ENCODE measurements at regions not wholly inside any gene's neighbourhood (a gene's known extent, or its start where the extent isn't known, plus 50 kb on each side); places are given as distances from the start of the nearest gene placed in this dataset.
"Not testable (repeated sequence)": the region's sequence is repeated elsewhere in the genome, so short reads cannot be mapped to it uniquely, and the experiment has no call there.

DNA sequence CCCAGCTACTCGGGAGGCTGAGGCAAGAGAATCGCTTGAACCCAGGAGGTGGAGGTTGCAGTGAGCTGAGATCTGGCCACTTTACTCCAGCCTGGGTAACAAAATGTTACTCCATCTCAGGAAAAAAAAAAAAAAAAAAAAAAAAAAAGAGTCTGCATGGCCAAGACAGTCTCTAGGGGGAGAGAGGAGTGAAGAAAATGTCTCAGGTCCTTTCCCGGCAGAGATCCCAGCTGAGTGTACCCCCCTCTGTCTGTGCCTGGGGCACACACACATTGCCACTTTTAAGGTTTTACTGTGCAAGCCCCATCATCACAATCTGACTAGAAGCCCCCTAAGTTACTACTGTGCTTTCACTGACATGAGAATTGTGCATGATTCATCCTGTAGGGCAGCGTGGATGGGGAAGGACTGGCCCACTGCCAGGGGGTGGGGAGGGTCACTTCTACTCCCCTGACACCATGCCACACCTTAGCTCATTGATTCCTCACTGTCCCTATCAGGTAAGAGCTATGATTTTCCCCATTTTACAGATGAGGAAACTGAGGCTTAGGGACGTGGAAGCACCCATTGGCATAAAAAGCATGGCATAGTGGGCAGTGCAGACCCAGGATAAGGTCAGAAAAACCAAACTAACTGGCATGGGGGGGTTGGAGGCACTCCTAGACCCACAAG, 102.3 kb upstream of the LARP1 start:
- no peak for DNase-seq

DNA sequence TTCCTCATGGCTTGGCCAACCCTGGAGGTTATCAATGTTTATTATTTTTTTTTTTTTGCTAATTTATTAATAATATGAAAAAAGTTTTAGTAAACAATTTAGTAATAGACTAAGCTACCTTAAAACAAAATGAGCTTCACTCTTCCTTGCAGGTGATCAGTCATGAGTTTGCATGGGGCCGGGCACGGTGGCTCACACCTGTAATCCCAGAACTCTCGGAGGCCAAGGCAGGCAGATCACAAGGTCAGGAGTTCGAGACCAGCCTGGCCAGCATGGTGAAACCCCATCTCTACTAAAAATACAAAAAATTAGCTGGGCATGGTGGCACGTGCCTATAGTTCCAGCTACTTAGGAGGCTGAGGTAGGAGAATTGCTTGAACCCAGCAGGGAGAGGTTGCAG, 103.4 kb upstream of the LARP1 start:
- not testable (repeated sequence) for DNase-seq

DNA sequence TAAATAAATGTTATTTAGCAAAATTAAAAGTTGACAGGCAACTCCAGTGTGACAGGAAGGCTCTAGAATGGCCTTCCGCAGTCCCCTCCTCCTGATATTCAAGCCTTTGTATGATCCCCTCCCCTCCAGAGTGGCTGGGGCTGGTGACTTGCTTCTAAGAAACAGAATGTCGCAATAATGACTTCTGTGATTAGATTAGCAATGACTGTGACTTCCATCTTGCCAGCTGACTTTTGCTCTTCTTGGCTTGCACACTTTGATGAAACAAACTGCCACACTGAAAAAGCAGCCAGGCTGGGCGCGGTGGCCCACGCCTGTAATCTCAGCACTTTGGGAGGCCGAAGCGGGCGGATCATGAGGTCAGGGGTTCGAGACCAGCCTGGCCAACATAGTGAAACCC, 106.5 kb upstream of the LARP1 start:
- DNase-seq = no peak

DNA sequence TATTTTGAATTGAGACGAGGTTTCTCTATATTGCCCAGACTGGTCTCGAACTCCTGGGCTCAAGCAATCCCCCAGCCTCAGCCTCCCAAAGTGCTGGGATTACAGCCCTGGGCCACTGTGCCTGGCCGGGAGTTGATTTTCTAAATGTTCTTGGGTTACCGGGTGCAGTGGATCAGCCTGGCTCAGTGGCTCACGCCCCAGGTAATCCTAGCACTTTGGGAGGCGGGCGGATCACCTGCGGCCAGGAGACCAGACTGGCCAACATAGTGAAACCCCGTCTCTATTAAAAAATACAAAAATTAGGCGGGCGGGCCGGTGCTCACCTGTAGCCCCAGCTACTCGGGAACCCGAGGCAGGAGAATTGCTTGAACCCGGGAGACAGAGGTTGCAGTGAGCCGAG, 106.9 kb upstream of the LARP1 start:
- no peak for DNase-seq

DNA sequence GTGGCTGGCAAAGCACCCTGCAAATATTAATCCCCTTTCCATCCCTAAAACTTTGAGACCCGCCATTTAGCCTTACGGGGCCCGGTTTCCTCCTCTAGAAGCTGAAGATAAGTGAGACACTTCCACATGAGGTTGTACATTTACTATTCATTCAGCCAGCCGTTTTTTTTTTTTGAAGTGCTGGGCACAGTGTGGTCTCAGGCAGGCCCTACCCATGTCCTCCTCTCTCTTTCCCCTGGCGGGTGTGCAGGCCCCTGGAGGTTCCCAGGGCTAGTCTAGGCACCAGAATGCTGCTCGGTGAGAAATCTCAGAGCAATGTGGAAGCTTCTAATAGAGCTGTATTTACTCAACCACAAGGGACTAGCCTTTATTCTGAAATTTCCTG, 107.4 kb upstream of the LARP1 start:
- DNase-seq = no peak

DNA sequence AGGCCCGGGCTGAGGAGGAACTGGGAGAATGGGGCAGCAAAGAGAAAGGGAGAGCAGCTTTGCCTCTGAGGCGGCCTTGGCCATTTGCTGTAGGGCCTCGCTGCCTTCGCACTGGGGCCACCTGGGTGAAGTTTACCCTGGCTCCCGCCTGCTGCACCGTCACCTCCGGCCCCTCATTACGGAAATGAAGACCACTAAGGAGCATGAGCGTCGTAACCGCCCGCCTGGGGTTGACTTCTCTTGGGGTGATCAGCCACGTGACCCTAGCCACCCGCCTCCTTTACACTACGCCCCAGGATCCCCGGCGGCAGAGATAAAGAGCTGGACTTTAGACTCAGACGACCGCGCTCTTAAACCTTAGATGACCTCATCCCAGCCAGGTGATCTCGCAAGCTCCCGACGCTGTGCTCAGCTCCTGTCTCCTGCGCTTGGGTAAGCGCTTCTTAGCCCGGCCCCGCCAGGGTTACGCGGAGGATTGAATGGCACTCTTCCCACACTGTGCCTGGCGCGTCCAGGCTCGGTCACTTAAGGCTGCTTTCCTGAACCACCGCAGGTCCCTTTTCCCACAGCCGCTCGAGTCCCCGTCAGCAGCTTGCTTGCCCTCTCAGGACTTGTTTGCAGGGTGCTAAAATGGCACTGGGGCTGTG, 107.9 kb upstream of the LARP1 start:
- DNase-seq = peak; percentile 44

DNA sequence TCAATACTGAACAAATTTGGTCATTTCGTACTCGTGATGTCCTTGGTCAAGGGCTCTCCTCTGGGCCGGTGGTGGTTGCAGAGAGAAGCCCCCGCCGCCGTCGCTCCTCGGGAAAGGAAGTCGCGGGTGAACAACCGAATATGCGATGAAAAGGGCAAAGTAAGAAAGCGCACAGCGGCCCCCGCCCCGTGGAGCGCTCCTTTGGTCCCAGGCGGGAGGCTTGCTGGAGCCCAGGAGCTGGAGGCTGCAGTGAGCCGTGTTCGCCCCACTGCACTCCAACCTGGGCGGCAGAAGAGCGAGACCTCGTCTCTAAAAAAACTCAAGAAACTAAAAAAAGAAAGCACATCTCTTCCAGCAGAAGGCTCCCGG, 108.4 kb upstream of the LARP1 start:
- no peak for DNase-seq

DNA sequence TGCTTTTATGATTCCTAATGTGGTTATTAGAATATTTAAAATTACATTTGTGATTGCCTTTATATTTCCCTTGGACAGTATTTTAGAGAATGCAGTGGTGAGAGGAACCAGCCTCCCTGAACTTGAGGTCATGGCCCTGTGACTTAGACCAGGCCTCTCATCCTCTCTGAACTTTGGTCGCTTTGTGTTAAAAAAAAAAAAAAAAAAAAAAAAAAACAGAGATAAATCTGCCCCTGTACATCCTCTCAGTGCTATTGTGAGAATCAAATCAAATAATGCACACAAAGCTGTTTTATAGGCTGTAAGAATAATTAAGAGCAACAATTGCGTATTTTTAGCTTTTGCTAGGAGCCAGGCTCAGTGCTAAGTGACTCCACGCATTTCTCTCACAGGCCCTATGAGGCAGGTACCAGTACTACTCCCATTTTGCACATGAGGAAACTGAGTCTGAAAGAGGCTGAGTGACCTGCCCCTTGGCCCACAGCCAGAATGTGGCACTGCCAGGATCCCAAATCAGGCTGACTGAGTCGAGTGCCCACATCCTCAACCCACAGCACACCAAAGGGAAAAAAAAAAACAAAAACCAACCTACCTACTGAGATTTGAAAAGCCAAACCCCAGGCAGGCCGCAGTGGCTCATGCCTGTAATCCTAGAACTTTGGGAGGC, 110.3 kb upstream of the LARP1 start:
- DNase-seq = no peak

DNA sequence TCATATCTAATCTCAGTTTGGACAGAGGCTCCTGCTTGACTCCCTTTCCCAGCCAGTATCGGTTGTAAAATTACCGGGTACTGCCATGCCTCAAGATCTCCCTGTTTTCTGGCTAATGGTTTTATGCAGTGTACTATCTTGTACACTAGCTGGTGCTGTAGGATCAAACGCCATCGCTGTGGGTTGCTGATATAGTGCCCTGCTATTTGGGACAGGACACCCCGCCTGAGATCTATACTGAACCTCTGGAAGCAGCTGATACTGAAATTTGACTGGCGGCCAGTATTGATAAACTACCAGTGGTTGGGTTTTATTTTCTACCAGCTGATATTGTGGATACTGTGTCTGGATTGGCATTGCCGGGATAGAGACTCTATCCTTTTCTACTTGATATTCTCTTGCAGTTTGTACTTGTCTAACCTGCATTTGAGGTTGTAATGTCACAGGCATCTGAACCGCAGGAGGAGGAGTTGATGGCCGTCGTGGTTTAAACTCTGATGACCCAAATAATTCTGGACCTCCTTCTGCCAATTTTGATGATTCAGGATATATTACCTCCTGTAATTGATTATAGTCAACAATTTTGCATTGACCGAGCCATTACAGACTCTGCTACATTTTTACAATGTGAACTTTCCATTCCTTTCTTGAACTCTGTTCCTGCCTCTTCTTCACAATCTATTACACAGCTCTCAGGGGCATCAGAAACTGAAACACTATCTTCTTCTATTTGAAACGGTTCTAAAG, 112.5 kb upstream of the LARP1 start:
- DNase-seq = peak; percentile 42

DNA sequence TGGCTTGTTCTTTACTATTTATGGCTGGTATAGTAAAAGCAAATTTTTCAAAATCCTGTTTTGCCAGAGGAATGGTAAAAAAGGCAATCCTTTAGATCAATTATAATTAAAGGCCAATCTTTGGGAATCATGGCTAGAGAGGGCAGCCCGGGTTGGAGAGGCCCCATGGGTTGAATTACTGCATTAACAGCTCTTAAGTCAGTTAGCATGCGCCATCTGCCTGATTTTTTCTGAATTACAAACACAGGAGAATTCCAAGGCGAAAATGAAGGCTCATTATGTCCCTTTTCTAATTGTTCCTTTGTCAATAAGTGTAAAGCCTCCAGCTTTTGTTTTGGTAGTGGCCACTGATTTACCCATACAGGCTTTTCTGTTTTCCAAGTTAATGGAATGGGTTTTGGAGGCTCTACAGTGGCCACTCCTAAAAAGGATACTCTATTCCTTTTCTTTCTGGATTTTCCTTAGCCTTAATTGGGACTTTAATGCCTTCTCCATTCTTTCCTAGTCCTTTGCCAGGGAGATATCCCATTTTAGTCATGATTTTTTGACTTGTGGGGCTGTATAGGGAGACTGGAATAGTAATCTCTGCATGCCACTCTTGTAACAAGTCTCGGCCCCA, 114.9 kb upstream of the LARP1 start:
- peak; percentile 44 for DNase-seq

DNA sequence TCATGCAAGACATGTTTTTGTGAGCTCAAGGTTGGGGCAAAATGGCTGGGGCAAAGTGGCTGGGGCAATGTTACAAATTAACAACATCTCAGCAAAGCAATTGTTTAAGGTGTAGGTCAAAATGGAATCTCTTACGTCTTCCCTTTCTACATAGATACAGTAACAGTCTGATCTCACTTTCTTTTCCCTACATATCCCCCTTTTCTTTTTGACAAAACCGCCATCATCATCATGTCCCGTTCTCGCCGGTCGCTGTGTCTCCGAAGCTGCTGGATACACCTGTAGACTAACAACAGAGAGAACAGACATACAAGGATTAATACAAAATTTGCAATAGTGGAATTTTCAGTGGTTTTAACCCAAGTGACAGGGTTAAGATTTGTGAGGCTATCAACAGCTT, 118.4 kb upstream of the LARP1 start:
- not testable (repeated sequence) for DNase-seq

DNA sequence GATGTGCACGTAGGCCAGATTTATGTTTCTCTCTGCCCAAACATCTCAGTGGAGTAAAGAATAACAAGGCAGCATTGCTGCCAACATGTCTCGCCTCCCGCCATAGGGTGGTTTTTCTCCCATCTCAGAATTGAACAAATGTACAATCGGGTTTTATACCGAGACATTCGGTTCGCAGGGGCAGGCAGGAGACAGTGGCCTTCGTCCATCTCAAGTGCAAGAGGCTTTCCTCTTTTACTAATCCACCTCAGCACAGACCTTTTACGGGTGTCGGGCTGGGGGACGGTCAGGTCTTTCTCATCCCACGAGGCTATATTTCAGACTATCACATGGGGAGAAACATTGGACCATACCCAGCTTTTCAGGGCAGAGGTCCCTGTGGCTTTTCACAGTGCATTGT, 118.9 kb upstream of the LARP1 start:
- not testable (repeated sequence) for DNase-seq

DNA sequence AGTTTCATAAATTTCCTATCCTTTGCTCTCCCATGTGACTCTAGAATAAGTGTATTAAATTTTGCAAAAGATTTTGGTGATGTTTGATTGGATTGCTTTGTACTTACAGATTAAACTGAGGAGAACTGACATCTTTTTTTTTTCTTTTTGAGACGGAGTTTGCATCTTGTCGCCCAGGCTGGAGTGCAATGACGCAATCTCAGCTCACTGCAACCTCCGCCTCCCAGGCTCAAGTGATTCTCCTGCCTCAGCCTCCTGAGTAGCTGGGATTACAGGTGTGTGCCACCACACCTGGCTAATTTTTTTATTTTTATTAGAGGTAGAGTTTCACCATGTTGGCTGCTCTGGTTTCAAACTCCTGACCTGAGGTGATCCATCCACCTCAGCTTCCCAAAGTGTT, 121.4 kb upstream of the LARP1 start:
- not testable (repeated sequence) for DNase-seq

DNA sequence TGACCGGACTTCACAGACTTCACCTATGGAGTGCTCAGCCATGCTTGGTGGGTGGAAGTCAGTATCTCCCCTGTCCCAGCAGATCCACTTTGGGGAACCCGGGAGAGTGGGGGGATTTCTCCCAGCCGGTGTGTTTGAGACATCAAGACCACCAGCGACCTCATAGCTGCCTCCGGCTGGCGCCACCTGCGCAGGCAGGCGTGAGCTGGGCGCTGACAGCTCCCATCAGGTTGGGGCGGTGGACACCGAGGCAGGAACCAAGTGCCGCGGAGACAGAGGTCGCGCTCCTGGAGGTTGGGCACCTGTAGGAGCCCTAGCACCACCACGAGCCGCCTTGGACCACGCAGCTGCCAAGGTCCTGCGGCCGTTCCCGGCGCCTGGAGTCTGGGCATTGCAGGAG, 124.0 kb upstream of the LARP1 start:
- DNase-seq = no peak

DNA sequence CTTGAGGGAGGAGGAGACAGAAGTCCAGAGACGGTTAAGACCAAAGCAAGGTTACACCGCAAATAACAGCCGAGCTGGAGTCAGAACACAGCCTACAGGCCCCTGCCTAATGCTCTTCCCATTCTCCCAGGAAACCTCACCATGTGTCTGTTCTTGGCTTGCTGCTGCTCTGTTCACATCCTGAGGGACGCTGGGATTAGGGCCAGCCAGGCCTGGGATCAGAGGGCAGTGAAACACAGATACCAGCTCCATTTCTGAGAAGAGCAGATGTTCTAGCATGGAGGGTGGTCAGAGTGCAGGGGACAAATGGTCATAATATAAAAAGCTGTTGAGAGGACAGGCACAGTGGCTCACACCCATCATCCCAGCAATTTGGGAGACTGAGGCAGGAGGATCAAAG, 124.8 kb upstream of the LARP1 start:
- DNase-seq = no peak

DNA sequence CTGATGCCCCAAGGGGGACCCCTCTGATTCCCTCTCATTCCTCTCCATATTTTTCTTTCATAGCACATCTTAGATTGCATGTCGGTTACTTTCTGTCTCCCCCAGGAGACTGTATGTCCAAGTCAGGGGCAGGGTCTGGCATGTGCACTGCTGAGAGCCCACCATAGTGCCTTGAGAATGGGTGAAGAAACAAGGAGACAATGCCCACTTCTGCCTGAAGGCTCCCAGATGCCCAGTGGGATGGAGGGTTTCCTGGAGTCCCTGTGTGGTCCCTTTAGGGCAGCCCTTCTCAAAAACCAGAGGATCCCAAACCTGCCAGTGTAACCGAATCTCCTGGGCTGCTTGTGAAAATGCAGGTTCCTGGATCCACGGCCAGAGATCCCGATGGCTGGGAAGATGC, 126.5 kb upstream of the LARP1 start:
- DNase-seq = no peak

DNA sequence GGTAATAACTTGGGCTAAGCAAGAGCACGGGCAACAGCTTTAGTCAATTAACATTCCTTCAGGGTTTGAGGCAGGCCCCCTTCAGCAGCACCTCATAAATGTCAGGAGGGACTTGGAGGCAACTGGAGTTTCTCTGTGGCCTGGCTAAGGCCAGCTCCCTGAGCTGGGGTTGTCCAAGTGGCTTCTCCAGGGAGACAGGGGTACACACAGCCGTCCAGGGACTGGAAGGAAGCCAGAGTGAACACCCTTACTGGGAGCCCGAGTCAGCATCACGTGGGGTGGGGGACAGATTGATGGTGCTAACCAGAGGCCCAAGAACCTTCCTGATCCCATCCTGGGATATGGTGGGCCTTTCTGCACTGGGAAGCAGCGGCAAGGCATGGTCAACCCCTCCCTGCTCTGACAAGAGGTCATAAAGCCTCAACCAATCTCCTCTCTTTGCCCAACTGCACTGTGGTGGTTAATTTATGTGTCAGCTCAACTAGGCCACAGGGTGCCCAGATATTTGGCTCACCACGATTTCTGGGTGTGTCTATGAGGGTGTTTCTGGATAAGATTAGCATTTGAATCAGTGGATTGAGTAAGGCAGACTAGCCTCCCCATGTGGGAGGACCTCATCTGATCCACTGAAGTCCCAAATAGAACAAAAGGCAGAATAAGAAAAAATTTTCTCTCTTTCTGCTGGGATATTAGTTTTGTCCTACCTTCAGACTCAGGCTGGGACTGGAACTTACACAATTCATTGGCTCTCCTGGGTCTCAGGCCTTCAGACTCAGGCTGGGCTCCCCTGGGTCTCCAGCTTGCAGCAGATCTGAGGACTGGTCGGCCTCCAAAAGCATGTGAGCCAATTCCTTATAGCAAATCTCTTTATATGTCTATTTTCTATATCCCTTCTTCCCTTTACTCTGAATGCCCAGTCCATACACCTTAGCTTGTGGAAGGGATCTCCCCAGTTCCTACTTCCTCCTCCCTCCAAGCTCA, 127.2 kb upstream of the LARP1 start:
- DNase-seq = no peak

DNA sequence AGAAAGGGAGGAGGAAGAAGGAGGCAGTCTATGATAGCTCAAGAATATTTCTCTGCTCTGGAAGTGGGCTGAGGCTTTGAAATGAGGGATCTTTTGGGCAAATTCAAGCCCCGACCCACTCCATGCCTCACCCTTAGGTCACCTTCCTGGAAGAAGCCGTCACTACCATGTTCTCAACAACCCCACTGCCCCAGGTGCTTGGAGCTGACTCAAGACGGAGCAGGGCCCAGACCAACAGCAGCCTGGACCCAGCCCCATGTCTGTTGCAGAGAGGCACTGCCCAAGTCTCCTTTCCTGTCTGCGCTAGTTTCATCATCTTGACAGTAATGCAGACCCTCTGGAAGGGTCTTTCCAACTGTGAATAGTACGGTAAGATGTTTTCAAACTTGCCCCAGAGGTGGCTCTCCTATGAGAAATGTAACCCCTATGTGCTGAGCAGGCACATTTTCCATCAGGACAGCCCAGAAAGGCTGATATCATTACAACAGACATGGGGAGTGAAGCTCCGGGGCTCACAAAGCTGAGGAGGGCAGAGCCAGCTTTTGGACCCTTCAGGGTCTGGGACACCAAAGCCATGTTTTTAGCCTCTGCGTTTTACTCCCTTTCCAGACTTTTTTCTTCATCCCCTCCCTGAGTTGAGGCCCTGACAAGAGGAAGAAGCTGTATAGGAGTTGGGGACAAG, 128.2 kb upstream of the LARP1 start:
- no peak for DNase-seq

DNA sequence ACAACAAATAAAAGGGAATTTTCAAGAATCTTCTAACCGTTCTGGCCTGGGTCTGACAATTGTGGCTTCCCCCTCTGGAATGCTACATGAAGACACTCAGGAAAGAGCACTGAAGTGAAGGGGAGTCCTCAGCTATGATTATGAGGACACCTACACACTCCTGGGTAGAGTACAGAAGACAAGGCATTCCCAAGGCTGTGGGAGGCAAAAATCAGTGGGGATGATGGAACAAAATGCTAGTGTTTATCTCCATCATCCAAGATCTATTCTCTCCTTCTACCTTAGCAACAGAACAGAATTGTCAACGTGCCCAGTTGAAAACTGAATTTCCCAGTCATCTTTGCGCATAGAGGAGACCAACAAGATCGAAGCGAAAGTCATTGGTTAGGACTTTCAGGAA, 130.1 kb upstream of the LARP1 start:
- DNase-seq = no peak

DNA sequence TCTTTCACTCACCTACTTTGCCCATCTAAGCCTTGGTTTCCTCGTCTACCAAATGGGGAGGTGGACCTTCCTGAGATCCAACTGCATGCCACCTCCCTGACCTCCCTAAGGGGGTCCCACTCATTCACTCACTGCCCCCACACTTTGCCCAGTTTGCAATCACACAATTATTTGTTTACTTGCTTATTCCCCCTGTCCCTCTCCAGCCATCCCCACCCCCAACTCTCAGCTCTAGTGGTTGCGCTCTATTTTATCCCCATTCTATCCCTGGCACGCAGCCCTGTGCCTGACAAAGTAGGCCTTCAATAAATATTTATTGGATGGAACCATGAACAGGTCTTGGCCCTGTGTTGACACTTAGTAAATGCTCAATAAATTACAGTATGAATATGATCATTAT, 130.8 kb upstream of the LARP1 start:
- no peak for DNase-seq

DNA sequence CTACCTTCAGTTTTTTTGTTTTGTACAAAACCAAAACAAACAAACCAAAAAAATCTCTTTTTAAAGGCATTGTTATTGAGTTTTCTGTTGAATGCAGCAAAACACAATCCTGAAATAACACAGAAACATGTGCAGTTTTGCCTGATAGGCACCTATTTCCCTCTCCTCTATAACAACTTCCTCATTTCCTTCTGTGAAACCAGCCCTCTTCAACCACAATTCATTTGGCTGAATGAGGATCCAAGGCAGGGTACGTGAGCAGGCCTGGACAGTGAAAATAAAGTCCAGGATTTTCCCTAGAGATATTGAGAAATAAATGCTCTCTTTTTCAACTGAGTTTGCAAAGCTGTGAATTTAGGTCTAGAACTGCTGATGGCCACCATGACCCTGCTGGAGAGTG, 134.8 kb upstream of the LARP1 start:
- no peak for DNase-seq

All from dermis blood vessel endothelial cell (primary cell).